ENCODE measurements at regions not wholly inside any gene's neighbourhood (a gene's known extent, or its start where the extent isn't known, plus 50 kb on each side); places are given as distances from the start of the nearest gene placed in this dataset.

DNA sequence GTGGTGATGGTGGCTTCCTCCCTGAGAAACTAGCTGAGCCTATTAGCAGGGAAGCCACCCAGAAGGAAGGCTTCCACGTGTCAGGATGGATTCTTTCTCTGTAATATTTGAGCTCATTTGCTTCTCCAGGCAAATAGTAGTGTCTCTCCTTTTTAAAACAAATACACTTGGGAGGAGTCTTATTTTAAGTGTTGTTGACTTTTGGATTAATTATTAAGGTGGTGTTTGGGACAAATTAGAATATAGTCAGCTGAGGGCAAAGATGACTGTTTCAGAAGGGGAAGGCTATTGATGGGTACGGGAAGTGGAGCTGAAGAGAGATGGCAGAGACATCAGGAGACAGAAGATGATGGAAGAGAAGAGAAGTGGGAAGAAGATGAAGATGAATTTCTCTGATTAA is 119.8 kb upstream of the PHACTR1 start:
- Mint-ChIP-seq H3K4me3 (ENCODE audit: unreplicated experiment) (no peak overlapping the region), H3K27ac (ENCODE audit: unreplicated experiment) (no peak overlapping the region), H3K36me3 (ENCODE audit: insufficient read depth, unreplicated experiment) (no peaks in the 10 kb centered on the region), H3K4me1 (ENCODE audit: low read depth, unreplicated experiment) (peaks cover 28% of the 10 kb centered on the region), H3K9me3 (ENCODE audit: unreplicated experiment) (peaks cover 23% of the 10 kb centered on the region), H3K27me3 (ENCODE audit: insufficient read depth, unreplicated experiment) (no peaks in the 10 kb centered on the region)
- Histone ChIP-seq H3K27me3 (replicated peaks; ENCODE audit: control insufficient read depth, insufficient read depth, low read length) (no peaks in the 10 kb centered on the region), H3K9me3 (peaks cover 7% of the 10 kb centered on the region), H3K36me3 (ENCODE audit: control insufficient read depth, insufficient read depth, low read length) (no peaks in the 10 kb centered on the region), H3K4me3 (ENCODE audit: low read depth, low read length) (no peak overlapping the region), H3K4me1 (peaks cover 10% of the 10 kb centered on the region)
- intact Hi-C loops (cut with micrococcal nuclease; ENCODE audit: unreplicated experiment): no loop called here
- ChIA-PET POLR2A (no interaction called here), CTCF (no interaction called here)
- TF ChIP-seq, protein P1, sequence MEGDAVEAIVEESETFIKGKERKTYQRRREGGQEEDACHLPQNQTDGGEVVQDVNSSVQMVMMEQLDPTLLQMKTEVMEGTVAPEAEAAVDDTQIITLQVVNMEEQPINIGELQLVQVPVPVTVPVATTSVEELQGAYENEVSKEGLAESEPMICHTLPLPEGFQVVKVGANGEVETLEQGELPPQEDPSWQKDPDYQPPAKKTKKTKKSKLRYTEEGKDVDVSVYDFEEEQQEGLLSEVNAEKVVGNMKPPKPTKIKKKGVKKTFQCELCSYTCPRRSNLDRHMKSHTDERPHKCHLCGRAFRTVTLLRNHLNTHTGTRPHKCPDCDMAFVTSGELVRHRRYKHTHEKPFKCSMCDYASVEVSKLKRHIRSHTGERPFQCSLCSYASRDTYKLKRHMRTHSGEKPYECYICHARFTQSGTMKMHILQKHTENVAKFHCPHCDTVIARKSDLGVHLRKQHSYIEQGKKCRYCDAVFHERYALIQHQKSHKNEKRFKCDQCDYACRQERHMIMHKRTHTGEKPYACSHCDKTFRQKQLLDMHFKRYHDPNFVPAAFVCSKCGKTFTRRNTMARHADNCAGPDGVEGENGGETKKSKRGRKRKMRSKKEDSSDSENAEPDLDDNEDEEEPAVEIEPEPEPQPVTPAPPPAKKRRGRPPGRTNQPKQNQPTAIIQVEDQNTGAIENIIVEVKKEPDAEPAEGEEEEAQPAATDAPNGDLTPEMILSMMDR (IDR thresholded peaks at IDR 0.05; ENCODE audit: insufficient read depth in 1 of 2, low read depth in 1 of 2, low read length in 1 of 2, severe bottlenecking in 1 of 2, unreplicated experiment in 1 of 2): no peak
- no TSS peak for BruUV-seq (replicated peaks)
- DNase-seq: no peak

DNA sequence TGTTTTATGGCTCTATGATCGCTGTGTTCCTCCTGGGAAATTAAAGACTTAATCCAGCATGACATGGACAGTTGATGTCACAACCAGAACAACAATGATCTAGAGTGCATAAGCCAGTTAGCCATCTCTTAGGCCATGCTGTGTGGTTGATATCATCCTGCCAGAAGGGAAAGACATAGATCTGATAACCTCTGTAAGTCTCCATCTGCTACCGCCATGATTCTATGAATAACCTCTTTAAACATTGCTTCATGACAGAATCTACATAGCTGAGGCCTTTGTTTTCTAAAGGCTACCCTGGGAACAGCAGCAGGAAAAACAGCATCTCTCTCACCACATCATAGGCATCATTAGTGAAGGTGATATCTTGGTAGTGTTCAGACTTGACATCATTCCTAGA is 117.6 kb upstream of the PHACTR1 start:
- TF ChIP-seq, protein P1 (IDR thresholded peaks at IDR 0.05; ENCODE audit: insufficient read depth in 1 of 2, low read depth in 1 of 2, low read length in 1 of 2, severe bottlenecking in 1 of 2, unreplicated experiment in 1 of 2): no peak
- Mint-ChIP-seq H3K27me3 (ENCODE audit: insufficient read depth, unreplicated experiment) (no peaks in the 10 kb centered on the region), H3K27ac (ENCODE audit: unreplicated experiment) (no peak overlapping the region), H3K9me3 (ENCODE audit: unreplicated experiment) (peaks cover 22% of the 10 kb centered on the region), H3K4me3 (ENCODE audit: unreplicated experiment) (no peak overlapping the region), H3K36me3 (ENCODE audit: insufficient read depth, unreplicated experiment) (no peaks in the 10 kb centered on the region), H3K4me1 (ENCODE audit: low read depth, unreplicated experiment) (peaks cover 43% of the 10 kb centered on the region)
- DNase-seq: no peak
- no TSS peak for BruUV-seq (replicated peaks)
- no peaks in the 10 kb centered on the region for H3K36me3 ChIP-seq (ENCODE audit: control insufficient read depth, insufficient read depth, low read length)
- ChIA-PET CTCF (no interaction called here), POLR2A (no interaction called here)
- H3K4me1 ChIP-seq: peaks cover 28% of the 10 kb centered on the region
- intact Hi-C loops (cut with micrococcal nuclease; ENCODE audit: unreplicated experiment): no loop called here
- H3K4me3 ChIP-seq (ENCODE audit: low read depth, low read length): no peak overlapping the region
- H3K9me3 ChIP-seq: peaks cover 5% of the 10 kb centered on the region
- no peaks in the 10 kb centered on the region for H3K27me3 ChIP-seq (replicated peaks; ENCODE audit: control insufficient read depth, insufficient read depth, low read length)

DNA sequence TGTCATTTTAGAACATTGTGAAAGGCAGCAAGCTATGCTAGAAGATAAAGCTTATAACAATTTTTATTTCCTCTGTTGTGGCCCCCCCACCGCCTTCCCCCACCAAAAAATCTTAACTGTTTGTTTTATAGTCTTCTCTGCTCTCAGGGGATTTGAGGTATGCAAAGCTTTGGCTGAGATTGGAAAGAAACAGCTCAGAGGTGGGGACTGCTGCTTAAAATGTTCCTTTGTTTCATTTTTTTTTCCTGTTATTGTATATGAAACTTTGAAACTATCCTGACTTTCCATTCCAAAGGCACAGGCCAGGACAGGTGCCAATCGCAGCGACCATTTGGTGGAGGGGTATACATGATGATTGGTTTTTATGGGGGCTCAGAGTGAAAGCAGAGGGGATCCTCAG is 114.7 kb upstream of the PHACTR1 start:
- peaks cover 28% of the 10 kb centered on the region for H3K4me1 Mint-ChIP-seq (ENCODE audit: low read depth, unreplicated experiment)
- H3K4me3 ChIP-seq (ENCODE audit: low read depth, low read length): no peak overlapping the region
- ChIA-PET POLR2A (no interaction called here), CTCF (interaction anchor here (1.2 to 3.8 kb wide), 3 partner anchors 236 to 315 kb away, joined by 4 to 39 read pairs (median 6); partner anchors contain the start of gene EDN1)
- no peaks in the 10 kb centered on the region for H3K9me3 ChIP-seq
- H3K36me3 ChIP-seq (ENCODE audit: control insufficient read depth, insufficient read depth, low read length): no peaks in the 10 kb centered on the region
- no peak overlapping the region for H3K27ac Mint-ChIP-seq (ENCODE audit: unreplicated experiment)
- BruUV-seq (replicated peaks): no TSS peak
- TF ChIP-seq, protein P1 (IDR thresholded peaks at IDR 0.05; ENCODE audit: insufficient read depth in 1 of 2, low read depth in 1 of 2, low read length in 1 of 2, severe bottlenecking in 1 of 2, unreplicated experiment in 1 of 2): no peak
- peaks cover 19% of the 10 kb centered on the region for H3K4me1 ChIP-seq
- H3K27me3 ChIP-seq (replicated peaks; ENCODE audit: control insufficient read depth, insufficient read depth, low read length): no peaks in the 10 kb centered on the region
- no peaks in the 10 kb centered on the region for H3K27me3 Mint-ChIP-seq (ENCODE audit: insufficient read depth, unreplicated experiment)
- no peaks in the 10 kb centered on the region for H3K36me3 Mint-ChIP-seq (ENCODE audit: insufficient read depth, unreplicated experiment)
- H3K4me3 Mint-ChIP-seq (ENCODE audit: unreplicated experiment): no peak overlapping the region
- H3K9me3 Mint-ChIP-seq (ENCODE audit: unreplicated experiment): peaks cover 10% of the 10 kb centered on the region
- intact Hi-C loops (cut with micrococcal nuclease; ENCODE audit: unreplicated experiment): loop anchor here (2.0 to 10.0 kb wide), 5 partner anchors 73 to 271 kb away; no protein-coding TSS in a partner anchor
- no peak for DNase-seq
